NCI-H1092 (cell line): ENCODE measurements at regions not wholly inside any gene's neighbourhood (a gene's known extent, or its start where the extent isn't known, plus 50 kb on each side); places are given as distances from the start of the nearest gene placed in this dataset.

Source experiments
- DNase-seq: peaks from one replicate; lab custom pipeline; 2025; lab: John Stamatoyannopoulos, UW

GRCh38 chr1:230003409-230003808 is 63.6 kb upstream of the GALNT2 start:
- no peak for DNase-seq

- no peak for DNase-seq
Measured at GRCh38 chr1:230005040-230005439, 62.0 kb upstream of the GALNT2 start.

GRCh38 chr1:230008721-230009120 is 58.3 kb upstream of the GALNT2 start:
- no peak for DNase-seq

- DNase-seq, result no peak
Measured at GRCh38 chr1:230009611-230010313, 57.3 kb upstream of the GALNT2 start.

- no peak for DNase-seq
Measured at GRCh38 chr1:230010603-230011332, 56.3 kb upstream of the GALNT2 start.

GRCh38 chr1:230011333-230012092 is 55.5 kb upstream of the GALNT2 start:
- DNase-seq, result no peak

GRCh38 chr1:230012093-230012393 is 55.0 kb upstream of the GALNT2 start:
- DNase-seq, result no peak

- no peak for DNase-seq
Measured at GRCh38 chr1:230012741-230013140, 54.3 kb upstream of the GALNT2 start.

GRCh38 chr1:230016159-230016558 is 50.9 kb upstream of the GALNT2 start:
- DNase-seq, result no peak
